Adrenal gland (tissue), 9 donors: ENCODE measurements at regions not wholly inside any gene's neighbourhood (a gene's known extent, or its start where the extent isn't known, plus 50 kb on each side); places are given as distances from the start of the nearest gene placed in this dataset.

ENCODE experiments used
- DNase-seq, 7 donors: peaks; one replicate each; pipeline ENCODE4 v3.0.0-alpha.2; 2019 to 2020
- H3K27ac ChIP-seq, 5 donors: fragments of 200-600 bp; sonication (generic) in 4 of 5; 1 replicate in 3 of 5; 2 replicates in 2 of 5; pipeline versions ENCODE4 v1.5.1 to v1.8.0; 2016 to 2020; ENCODE audit warnings: mild to moderate bottlenecking in 1 of 5
- H3K27me3 ChIP-seq: fragments of 200-600 bp; 2 replicates; pipeline ENCODE4 v1.8.0; 2021
- H3K36me3 ChIP-seq, 2 donors: fragments of 200-600 bp; replicated peaks in 1 of 2; 1 replicate in 1 of 2; 2 replicates in 1 of 2; pipeline versions ENCODE4 v1.5.1 to v1.8.0; 2018 to 2022
- H3K4me1 ChIP-seq, 2 donors: fragments of 200-600 bp; replicated peaks in 1 of 2; 1 replicate in 1 of 2; 2 replicates in 1 of 2; pipeline versions ENCODE4 v1.5.1 to v1.8.0; 2018 to 2021
- H3K4me3 ChIP-seq, 4 donors: fragments of 200-600 bp; sonication (generic) in 3 of 4; one replicate each; pipeline ENCODE4 v1.5.1; 2016 to 2018
- H3K9me3 ChIP-seq, 3 donors: fragments of 200-600 bp; sonication (generic) in 1 of 3; replicated peaks in 1 of 3; 1 replicate in 2 of 3; 2 replicates in 1 of 3; pipeline versions ENCODE4 v1.5.1 to v1.8.0; 2016 to 2021
- POLR2A ChIP-seq, 2 donors: fragments of 450-650 bp; IDR thresholded peaks; one replicate each; pipeline ENCODE4 v1.6.1; 2017; ENCODE audit warnings: antibody characterized with exemption in 2 of 2, mild to moderate bottlenecking in 2 of 2, moderate library complexity in 1 of 2
- WGBS, 4 donors: extraction: QIAGEN DNeasy Blood & Tissue Kit in 2 of 4; methylation state at CpG; one replicate each; pipeline versions ENCODE4 v1.1.5 to v1.1.7; 2013 to 2017; 5-methylcytosine and 5-hydroxymethylcytosine counted together
- intact Hi-C, 2 donors: fragments of 100-400 bp; cut with DNase I; formaldehyde crosslinking; loops; one replicate each; pipeline versions ENCODE4 v1.14.1 to v1.15.0; 2022 to 2023
- TF ChIP-seq, protein P1 (sequence below), 6 experiments: fragments of 450-650 bp in 4 of 6; fragments of 200-600 bp in 2 of 6; sonication (generic) in 1 of 6; IDR thresholded peaks; 1 replicate in 5 of 6; 2 replicates in 1 of 6; pipeline versions ENCODE4 v1.5.1 to v1.8.0; 2016 to 2021; ENCODE audit warnings: antibody characterized with exemption in 6 of 6, mild to moderate bottlenecking in 2 of 6, moderate library complexity in 1 of 6
- donor health status: healthy with polysubstance abuse.
- donor health status: Bipolar disorder and iron deficiency.
- donor health status: DM: yes; HTN: yes; CAD: no.
- donor health status: DM: no; HTN: no; CAD: no.
- donor health status: DM: no; HTN: no; CAD: no.

DNA sequence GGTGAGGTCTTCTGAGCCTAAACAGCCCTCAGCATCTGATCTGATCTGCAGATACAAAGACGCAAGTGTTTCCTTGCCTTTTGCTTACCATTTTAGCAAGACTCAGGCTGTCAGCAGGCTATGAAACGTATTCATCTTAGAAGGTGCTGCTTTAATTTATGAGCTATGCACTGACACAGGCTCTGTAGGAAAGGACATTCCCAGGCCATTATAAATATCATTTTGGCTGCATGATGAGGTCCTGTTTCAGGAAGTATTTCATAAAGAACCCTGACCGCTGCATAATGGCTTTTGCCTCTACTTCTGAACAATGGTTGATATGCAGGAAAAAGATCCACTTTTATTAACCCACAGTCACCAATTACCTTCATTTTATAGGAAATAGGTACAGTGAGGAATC is 98.4 kb upstream of the CAST start:
- DNase-seq = no peak
- Histone ChIP-seq H3K4me3 (no peak overlapping the region), H3K9me3 (no peaks in the 10 kb centered on the region), H3K4me1 (peaks cover 0 to 6% of the 10 kb centered on the region in 2 donors), H3K36me3 (no peaks in the 10 kb centered on the region), H3K27ac (no peak overlapping the region), H3K27me3 (no peaks in the 10 kb centered on the region)
- intact Hi-C loops = no loop called here
- TF ChIP-seq, protein P1, sequence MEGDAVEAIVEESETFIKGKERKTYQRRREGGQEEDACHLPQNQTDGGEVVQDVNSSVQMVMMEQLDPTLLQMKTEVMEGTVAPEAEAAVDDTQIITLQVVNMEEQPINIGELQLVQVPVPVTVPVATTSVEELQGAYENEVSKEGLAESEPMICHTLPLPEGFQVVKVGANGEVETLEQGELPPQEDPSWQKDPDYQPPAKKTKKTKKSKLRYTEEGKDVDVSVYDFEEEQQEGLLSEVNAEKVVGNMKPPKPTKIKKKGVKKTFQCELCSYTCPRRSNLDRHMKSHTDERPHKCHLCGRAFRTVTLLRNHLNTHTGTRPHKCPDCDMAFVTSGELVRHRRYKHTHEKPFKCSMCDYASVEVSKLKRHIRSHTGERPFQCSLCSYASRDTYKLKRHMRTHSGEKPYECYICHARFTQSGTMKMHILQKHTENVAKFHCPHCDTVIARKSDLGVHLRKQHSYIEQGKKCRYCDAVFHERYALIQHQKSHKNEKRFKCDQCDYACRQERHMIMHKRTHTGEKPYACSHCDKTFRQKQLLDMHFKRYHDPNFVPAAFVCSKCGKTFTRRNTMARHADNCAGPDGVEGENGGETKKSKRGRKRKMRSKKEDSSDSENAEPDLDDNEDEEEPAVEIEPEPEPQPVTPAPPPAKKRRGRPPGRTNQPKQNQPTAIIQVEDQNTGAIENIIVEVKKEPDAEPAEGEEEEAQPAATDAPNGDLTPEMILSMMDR (IDR thresholded peaks at IDR 0.05) = no peak
- no peak for TF ChIP-seq POLR2A (IDR thresholded peaks at IDR 0.05)
- 61 to 74% (median 62%) methylated on average over 2 to 3 of the region's 3 CpGs for WGBS, 4 donors

DNA sequence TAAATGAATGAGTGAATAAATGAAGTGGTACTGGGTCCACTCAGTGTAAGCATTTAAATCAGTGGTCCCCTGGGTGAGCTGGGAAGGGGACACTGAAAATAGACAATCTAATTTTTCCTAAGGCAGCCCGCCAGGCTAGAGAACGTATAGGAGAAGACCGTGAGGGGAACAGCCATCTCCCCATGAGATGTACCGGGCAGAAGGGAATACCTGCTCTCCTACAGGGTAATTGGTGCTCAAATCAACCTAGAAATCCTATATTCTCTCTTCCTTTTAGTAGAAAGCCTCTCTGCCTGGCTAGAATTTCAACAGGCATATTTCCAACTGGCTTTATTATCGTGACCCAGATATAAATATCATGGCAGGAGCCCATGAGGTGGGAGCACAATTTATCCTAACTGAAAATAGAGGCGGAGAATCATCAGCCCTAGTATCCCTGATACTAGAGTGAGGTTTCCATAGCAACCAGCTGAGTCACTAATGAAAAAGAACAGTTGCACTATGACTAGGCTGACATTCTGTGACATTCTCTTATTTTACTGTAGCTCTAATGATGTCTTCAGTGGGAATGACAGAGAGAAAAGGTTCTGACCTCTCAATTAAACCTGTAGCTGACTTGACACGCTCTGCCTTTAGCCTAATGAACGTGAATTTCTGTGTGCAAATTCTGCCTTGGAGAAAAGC is 96.5 kb upstream of the CAST start:
- no peaks in the 10 kb centered on the region for H3K36me3 ChIP-seq
- intact Hi-C loops = no loop called here
- H3K4me1 ChIP-seq = peaks cover 0 to 6% of the 10 kb centered on the region in 2 donors
- WGBS, 4 donors = 55 to 65% (median 58%) methylated on average over 8 of the region's 8 CpGs
- no peak for TF ChIP-seq POLR2A (IDR thresholded peaks at IDR 0.05)
- TF ChIP-seq, protein P1 (IDR thresholded peaks at IDR 0.05) = no peak
- no peak overlapping the region for H3K4me3 ChIP-seq
- no peaks in the 10 kb centered on the region for H3K27me3 ChIP-seq
- H3K9me3 ChIP-seq = no peaks in the 10 kb centered on the region
- H3K27ac ChIP-seq = no peak overlapping the region
- DNase-seq = no peak

DNA sequence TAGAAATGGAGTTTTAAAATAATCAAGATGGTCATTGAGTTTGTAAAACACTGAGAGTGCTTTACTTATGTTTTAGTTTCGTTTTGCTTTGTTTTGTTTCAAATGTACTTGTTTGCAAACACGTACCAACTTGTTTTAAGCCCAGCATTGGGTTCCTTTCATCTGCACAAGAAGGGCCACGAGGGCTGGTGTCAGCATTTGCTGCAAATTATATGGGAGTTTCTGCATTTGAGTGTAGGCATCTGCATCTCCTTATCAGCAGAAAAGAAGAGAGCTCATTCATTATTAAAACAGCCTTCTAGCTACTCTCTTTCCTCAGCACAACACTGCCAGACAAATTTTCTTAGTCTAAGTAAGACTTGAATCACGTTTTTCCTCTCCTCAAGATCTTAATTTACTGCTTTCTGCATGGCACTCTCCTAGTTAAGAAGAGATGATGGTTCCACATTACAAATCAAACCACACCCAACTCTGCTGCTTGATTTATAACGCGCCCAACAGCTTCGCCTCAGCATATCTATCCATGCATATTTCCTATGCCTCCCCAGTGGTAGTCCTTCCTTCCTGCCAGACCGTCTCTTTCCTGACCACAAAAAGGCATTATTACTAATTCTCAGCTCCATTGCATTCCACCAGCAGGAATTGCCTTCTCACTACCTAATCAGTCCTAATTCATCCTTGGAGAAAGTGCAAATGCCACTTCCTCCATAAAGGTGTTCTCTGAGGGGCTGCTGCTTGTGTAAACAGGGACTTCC is 95.2 kb upstream of the CAST start:
- H3K27me3 ChIP-seq = no peaks in the 10 kb centered on the region
- intact Hi-C loops = no loop called here
- H3K4me1 ChIP-seq = peaks cover 0 to 6% of the 10 kb centered on the region in 2 donors
- no peak for DNase-seq
- no peak overlapping the region for H3K4me3 ChIP-seq
- TF ChIP-seq, protein P1 (IDR thresholded peaks at IDR 0.05) = no peak
- WGBS, 4 donors = 32 to 40% (median 35%) methylated on average over 8 of the region's 8 CpGs
- H3K27ac ChIP-seq = no peak overlapping the region
- no peaks in the 10 kb centered on the region for H3K9me3 ChIP-seq
- H3K36me3 ChIP-seq = no peaks in the 10 kb centered on the region

DNA sequence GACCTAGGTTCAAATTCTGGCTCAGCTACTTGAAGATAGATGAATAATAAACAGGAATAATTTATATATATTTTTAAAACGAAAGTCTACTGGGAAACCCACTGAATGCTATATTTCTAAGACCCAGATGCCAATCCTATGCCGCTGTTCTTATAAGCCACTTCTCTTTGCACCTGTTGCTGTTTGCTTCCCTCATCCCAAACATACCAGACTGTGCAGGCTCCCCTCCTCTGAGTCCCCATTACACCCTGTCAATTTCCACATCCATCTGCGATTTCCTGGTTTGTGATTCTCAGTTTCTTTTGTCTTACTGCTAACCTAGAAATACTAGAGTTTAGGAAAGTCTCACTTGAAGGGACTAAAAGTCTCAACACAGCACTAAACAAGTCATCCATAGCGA is 92.8 kb upstream of the CAST start:
- TF ChIP-seq, protein P1 (IDR thresholded peaks at IDR 0.05) = no peak
- no peak for TF ChIP-seq POLR2A (IDR thresholded peaks at IDR 0.05)
- intact Hi-C loops = no loop called here
- Histone ChIP-seq H3K36me3 (no peaks in the 10 kb centered on the region), H3K4me3 (no peak overlapping the region), H3K9me3 (no peaks in the 10 kb centered on the region), H3K4me1 (peaks cover 0 to 6% of the 10 kb centered on the region in 2 donors), H3K27me3 (no peaks in the 10 kb centered on the region), H3K27ac (no peak overlapping the region)
- WGBS, 4 donors = 65 to 77% (median 74%) methylated on average over 4 of the region's 4 CpGs
- no peak for DNase-seq
